GM19463 (cell line): ENCODE measurements at regions not wholly inside any gene's neighbourhood (a gene's known extent, or its start where the extent isn't known, plus 50 kb on each side); places are given as distances from the start of the nearest gene placed in this dataset.

Experiments used
- ATAC-seq: cut with Tn5 transposase; IDR thresholded peaks from one replicate; pipeline ENCODE4 v1.9.1; 2021; ENCODE audit warnings: mild to moderate bottlenecking, moderate library complexity; ENCODE audit not compliant: unreplicated experiment

DNA sequence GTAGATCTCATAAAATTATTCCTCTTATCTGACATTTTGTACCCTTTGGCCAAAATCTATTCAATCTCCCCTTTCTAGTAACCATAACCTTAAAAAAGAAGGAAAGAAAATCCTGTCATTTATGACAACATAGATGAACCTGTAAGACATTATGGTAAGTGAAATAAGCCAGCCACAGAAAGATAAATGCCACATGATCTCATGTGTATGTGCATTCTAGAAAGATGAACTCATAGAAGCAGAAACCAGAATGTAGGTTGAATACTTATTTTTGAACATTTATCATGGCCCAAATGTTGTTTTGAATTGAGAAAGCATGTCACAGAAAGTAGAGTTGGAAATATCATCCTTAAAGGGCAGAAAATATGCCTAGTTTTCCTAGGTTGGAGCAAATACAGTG lies 1053.6 kb downstream of the SLC6A15 start:
- ATAC-seq, result no peak

GRCh38 chr12:83856803-83857202 lies 1055.8 kb downstream of the SLC6A15 start:
- ATAC-seq, result no peak

GRCh38 chr12:83850531-83850930 lies 1062.1 kb downstream of the SLC6A15 start:
- ATAC-seq, result no peak

GRCh38 chr12:83848702-83849101 lies 1063.9 kb downstream of the SLC6A15 start:
- no peak for ATAC-seq

DNA sequence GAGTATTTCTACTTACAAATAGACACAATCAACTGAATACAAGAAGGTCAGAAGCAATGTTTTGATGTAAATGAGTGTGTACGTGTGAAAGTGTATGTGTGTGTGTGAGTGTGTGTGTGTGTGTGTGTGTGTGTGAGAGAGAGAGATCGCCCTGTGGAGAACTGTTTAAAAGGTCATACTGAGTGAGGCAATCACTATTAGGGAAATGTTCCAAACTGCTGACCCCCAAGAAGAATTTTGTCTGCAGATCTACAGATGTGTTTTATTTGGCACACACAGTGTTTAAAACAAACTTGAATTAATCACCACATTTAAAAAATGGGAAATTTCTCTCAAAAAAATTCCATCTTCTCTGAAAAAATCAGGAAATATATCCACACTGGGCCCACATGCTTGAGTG lies 1069.1 kb downstream of the SLC6A15 start:
- no peak for ATAC-seq

DNA sequence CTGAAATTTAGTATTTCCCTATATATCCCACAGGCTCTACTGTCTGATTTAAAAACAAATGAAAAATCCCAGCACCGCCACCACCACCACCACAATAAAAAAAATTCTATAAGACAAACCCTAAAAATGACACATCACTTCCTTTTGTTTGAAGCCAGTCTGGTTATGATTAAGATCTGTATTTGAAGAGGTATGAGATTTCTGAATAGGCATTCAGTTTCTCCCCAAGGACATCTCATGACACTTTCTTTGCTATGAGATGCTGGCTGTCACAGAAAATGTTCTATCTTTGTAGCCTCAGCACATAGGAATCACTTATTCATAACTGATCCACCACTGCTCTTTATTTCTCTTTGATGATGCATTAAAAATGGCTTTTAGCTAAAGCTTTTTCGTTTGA lies 1071.0 kb downstream of the SLC6A15 start:
- ATAC-seq, result no peak

GRCh38 chr12:83827860-83828259 lies 1084.7 kb downstream of the SLC6A15 start:
- no peak for ATAC-seq

DNA sequence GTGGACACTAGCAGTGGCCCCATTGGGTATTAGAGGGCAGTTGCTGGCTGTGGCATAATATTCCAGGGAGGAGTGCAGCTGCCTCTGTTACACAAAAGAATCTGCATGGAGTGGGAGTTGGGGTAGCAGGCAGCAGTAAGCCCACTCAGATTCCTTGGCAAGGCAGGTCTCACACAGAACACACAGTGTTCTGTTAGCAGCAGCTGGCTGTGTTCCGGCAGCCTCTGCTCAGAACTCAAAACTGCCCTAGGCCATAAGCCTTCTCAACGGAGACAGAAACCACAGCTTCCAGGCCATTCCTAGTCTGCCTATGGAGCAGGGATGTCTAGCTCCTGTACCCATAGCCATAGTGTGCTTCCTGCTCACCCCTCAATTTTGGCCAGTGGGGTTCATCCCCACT lies 1085.4 kb downstream of the SLC6A15 start:
- no peak for ATAC-seq

DNA sequence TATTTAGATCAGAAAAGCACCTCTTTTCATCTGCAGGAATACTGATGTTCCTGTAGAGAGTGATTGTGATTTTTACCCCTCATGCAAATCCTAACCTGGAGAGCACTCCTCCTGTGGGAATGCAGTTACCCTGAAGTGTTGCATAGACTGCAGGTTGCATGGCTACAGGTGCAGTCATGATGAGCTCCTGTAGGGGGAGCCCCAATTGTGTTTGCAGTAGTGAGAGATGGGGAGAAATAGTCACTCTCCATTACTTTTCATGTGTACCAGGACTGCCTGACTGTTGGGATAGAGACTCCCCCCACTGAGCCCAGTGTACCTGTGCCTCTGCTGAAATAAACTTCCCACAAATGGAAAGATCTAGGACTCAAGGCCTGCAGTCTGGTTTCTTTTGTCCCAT lies 1086.5 kb downstream of the SLC6A15 start:
- ATAC-seq, result peak; percentile 64

DNA sequence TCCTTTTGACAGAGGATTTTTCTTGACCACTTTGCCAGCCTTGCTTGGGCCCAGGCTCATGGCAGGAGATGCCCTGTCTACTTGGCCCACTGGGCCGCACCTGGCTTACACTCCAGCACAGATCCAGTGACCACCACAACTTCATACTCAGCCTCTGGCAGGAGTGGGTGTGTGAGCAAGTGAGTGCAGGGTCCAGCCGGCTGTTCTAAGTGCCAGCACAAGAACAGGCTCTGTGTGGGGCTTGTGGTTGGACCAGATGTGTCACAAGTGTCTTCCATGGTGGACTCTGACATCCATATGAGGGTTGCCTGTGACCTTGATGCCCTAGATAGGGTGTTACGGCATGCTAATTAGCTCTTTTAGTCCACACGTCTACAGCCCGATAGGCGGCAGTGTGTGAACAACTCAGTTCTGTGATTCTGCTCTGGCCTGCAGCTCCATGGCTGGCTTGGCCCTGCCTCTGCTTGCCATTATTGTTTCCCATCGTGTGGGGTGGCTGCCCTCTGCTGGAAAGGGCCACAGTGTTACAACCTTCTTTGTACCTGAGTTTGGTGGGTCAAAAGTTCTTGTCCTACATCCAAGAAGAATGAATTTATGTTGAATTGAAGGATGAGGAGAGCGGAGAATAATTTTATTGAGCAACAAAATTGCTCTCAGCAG lies 1089.1 kb downstream of the SLC6A15 start:
- no peak for ATAC-seq

DNA sequence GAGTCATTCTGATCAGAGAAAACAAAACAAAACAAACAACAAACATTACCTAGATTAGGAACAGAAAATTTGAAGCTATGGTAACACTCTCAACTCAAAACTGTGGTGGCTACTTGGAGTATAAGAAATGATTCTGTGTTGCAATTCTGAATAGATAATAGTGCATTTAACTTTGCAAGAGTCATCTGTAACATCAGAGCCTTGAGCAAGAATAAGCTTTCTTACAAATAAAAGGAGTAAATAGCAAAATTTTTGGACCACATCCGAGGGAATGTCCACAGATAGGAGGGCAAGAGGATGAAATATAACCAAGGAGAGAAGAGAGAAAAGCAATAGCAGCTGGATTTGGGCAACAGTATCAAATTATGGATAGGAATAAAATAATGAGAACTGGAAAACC lies 1090.6 kb downstream of the SLC6A15 start:
- no peak for ATAC-seq

DNA sequence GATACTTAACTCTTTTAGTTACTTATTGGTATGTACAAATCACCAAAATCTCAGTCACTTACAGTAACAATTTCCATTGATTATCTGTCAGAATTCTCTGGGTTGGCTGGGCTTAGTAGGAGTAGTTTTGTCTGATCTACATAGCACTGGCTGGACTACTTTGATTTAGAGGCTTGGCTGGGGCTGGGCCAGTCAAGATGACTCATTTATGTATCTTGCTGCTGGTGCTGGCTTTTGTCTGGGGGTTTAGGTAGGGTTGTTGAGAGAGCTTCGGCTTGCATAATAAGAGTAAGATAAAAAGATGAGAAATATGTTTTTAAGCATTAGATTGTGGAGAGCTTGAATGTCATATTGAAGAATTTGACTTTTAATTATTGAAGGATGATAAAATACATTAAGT lies 1093.7 kb downstream of the SLC6A15 start:
- no peak for ATAC-seq

GRCh38 chr12:83817730-83818129 lies 1094.9 kb downstream of the SLC6A15 start:
- ATAC-seq, result no peak

DNA sequence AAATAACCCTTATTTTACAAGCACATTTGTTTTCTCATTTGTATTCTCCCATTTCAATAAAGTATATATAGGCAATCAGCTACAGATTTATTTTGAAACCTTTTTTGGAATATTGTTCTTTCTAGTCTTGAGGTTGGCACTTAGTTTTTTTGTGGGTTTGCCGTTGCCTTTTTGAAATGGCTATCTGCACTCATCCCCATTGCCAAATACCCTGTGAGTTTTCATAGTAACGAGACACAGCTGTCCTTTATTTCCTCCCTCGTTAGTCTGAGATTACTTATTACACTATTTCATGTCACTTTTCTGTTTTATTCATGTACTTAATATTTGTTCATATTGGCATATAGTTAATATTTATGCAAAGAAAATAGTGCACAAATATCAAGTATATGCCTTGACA lies 1104.0 kb downstream of the SLC6A15 start:
- no peak for ATAC-seq

DNA sequence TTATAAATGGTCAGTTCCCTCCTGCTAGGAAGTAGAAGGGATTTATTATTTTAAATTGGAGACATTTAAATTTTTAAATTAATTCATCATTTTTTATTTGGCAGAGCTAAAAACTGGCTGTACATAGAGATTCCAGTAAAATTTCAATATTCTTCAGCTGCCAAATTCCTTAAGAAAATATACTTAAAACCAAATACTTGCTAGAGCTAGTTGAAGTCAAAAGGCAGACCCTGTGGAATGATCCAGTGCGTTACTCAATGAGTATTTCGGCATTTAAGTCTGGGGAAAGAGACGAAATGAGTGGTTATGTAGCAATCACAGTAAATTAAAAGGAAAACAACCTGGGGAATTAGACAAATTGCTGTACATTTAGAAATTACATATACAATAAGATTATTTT lies 1104.7 kb downstream of the SLC6A15 start:
- no peak for ATAC-seq

DNA sequence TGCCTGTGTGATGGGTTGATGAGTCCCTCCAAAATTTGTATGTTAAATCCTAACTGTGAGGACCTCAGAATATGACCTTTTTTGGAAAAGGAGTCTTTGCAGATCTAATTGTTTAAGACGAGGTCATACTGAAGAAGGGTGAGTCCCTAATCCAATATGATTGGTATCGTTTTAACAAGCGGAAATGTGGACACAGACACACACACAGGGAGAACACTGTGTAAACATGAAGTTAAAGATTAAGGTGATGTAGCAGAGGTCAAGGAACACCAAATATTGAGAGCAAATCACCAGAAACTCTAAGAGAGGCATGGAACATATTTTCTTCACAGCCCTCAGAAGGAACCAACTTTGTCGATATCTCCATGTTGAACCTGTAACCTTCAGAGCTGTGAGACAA lies 1106.7 kb downstream of the SLC6A15 start:
- ATAC-seq, result no peak

- ATAC-seq, result no peak
These were observed 1107.3 kb downstream of the SLC6A15 start for GRCh38 chr12:83805156-83805772.

DNA sequence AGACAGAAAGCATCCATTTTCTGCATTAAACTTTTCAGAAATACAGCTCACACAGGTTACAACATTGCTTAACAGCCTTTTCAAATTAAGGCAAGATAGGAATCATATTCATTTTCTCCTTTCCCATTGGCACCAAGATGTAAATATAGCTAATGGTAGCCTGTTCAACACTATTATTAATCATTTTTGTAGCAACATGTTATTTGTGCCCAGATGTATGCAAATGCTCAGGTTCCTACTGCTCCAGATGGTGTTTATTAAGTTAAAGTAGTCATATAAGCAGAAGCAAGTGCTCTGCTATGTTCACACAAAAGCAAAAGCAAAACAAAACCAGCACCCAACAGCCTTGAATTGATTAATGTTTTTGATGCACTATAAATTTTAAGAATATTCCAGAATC lies 1110.6 kb downstream of the SLC6A15 start:
- no peak for ATAC-seq

DNA sequence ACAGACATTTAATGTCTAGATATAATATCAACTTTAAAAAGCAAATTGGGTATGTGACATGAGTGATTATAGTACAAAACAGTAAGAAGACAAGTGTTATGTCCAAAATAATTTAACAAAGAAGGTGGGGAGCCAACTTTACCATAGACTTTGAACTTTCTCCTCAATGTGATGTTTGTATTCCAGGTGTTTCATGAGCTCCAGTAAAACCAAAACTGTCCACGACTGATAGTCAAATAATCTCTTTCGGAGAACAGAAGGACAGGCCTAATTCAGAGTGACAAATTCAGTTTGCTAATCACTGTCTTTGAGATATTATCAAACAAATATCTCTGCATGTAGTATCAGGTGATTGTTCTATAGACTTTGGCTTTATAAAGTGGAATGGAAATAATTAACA lies 1112.6 kb downstream of the SLC6A15 start:
- no peak for ATAC-seq

DNA sequence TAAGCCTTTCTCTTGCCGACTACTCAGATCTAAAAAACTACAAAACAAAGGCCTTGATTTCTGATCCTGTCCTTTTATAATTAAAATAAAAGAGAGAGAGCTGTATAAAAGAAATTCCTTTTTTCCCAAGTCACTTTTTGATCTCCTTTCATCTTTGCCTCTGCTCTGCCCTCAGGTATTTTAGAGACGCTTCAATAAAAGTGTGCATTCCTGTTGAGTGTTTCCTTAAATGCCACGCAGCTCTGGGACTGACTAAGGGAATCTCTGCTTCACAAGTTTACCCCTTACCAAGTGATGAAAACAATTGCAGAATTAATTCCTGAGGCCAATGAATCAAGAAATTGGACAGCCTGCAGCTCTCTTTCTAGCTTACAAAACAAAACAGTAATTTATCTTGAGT lies 1109.8 kb downstream of the TMTC2 start:
- ATAC-seq, result no peak

- ATAC-seq, result no peak
These were observed 1106.9 kb downstream of the TMTC2 start for GRCh38 chr12:83793616-83794015.

- ATAC-seq, result no peak
These were observed 1097.7 kb downstream of the TMTC2 start for GRCh38 chr12:83784298-83784890.

DNA sequence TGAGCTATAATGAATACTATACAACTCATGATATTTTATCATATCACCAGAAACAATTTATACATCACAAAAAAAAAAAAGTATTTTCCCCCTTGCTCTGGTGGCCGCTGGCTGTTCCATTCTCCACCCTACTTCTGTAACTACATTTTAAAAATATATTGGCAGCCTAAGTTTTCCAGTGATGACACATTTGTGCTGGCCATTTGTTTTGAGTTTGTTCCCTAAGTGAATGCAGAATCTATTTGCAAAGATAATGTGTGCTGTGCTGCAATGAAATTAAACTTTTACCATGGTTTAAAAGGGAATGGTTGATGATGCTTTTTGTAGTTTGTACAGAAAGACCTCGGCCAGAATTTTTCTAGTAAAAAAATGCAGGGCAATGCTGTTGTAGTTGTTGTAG lies 1092.8 kb downstream of the TMTC2 start:
- ATAC-seq, result no peak
